ENCODE measurements at regions not wholly inside any gene's neighbourhood (a gene's known extent, or its start where the extent isn't known, plus 50 kb on each side); places are given as distances from the start of the nearest gene placed in this dataset.
A peak's percentile ranks its signal among the peaks of the same experiment; 100 is the strongest.

DNA sequence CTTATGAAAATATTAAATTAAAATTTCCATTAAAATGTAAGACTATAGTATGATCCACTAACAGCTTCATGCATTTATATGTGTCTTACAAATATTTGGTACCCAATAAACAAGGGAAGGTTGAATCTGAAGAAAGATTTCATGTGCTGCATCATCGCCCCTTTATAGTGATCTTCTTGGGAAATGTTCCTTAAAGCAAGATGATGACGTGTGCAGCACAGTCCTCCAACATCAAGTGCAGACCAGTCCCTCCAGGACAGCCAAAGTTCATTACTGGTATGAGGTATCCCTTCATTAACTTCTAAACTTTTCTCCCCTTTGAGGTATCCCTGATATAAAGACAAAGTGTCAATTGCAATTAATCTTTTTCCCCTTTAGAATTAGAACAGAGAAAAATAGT lies 567.0 kb downstream of the METTL15 start:
- no peak for TF ChIP-seq EZH2 (IDR thresholded peaks at IDR 0.05; ENCODE audit: insufficient read depth, poor library complexity, severe bottlenecking)
- no peak for TF ChIP-seq EZH2phosphoT487 (IDR thresholded peaks at IDR 0.05; ENCODE audit: insufficient read depth, low read depth)
- Histone ChIP-seq H4K20me1 (ENCODE audit: insufficient read depth) (no peaks in the 10 kb centered on the region), H3K27me3 (replicated peaks; ENCODE audit: insufficient read depth) (no peaks in the 10 kb centered on the region), H2AFZ (no peak overlapping the region), H3K4me2 (ENCODE audit: unreplicated experiment) (no peak overlapping the region), H3K36me3 (ENCODE audit: low read depth) (no peaks in the 10 kb centered on the region), H3K9me3 (ENCODE audit: low read depth) (no peaks in the 10 kb centered on the region), H3K79me2 (ENCODE audit: insufficient read depth) (no peaks in the 10 kb centered on the region), H3K9ac (no peak overlapping the region), H3K27ac (no peak overlapping the region), H3K4me1 (ENCODE audit: insufficient read depth) (peaks cover 35% of the 10 kb centered on the region), H3K4me3 (no peak overlapping the region), H3K9me2 (ENCODE audit: insufficient read depth) (0 out of 2 replicates have a peak, but pooled peaks cover 4% of the 10 kb centered on the region), H3F3A (ENCODE audit: insufficient read depth) (peaks cover 40% of the 10 kb centered on the region)
- WGBS, 2 experiments (ENCODE audit: low coverage in 1 of 2, low lambda C conversion rate in 2 of 2, missing lambda C conversion rate in 2 of 2), result 75 to 77% methylated on average over 2 of the region's 2 CpGs
- peak; percentile 11 for DNase-seq
- in situ Hi-C loops (cut with MboI), result loop anchor here (10.0 kb wide), 1 partner anchor 960 kb away; no protein-coding TSS in a partner anchor

DNA sequence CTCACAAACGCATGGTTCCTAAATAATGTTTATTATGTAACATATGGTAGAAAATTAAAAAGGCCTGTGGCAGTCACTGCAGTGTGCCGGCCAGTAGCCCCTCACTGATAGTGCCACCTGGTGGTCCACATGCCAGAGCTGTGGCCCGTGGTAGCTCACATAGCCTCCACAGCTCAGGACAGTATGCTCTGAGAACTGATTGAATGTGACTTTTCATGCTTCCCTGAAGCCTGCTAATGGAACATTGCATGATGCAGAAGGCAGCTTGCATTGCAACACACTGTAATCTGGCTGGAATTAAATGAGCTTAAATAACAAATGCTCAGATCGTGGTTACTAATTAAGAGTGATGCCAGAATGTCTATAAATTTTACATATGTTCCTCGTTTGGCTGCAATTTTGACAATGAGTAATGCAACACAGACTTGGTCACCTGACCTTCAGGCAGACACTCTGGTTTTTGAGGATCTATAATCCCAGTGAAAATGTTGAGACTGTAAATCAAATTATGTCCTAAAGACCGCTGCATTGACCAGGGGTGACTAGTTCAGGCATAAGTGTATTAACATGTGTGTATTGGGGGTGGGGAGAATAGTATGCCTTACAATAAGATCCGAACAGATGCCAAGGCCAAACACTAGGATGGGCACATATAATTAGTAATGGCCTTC lies 566.4 kb downstream of the METTL15 start:
- peak; percentile 83 for DNase-seq
- Histone ChIP-seq H3K4me1 (ENCODE audit: insufficient read depth) (peaks cover 29% of the 10 kb centered on the region), H4K20me1 (ENCODE audit: insufficient read depth) (no peaks in the 10 kb centered on the region), H3F3A (ENCODE audit: insufficient read depth) (peaks cover 34% of the 10 kb centered on the region), H2AFZ (peak overlapping the region; percentile 69), H3K79me2 (ENCODE audit: insufficient read depth) (no peaks in the 10 kb centered on the region), H3K27me3 (replicated peaks; ENCODE audit: insufficient read depth) (no peaks in the 10 kb centered on the region), H3K9me2 (ENCODE audit: insufficient read depth) (0 out of 2 replicates have a peak, but pooled peaks cover 4% of the 10 kb centered on the region), H3K4me3 (peak overlapping the region; percentile 52), H3K36me3 (ENCODE audit: low read depth) (no peaks in the 10 kb centered on the region), H3K9me3 (ENCODE audit: low read depth) (no peaks in the 10 kb centered on the region), H3K4me2 (ENCODE audit: unreplicated experiment) (peak overlapping the region; percentile 78), H3K9ac (peak overlapping the region; percentile 51), H3K27ac (peak overlapping the region; percentile 69)
- 20 to 25% methylated on average over 7 of the region's 7 CpGs for WGBS, 2 experiments (ENCODE audit: low coverage in 1 of 2, low lambda C conversion rate in 2 of 2, missing lambda C conversion rate in 2 of 2)
- no peak for TF ChIP-seq EZH2 (IDR thresholded peaks at IDR 0.05; ENCODE audit: insufficient read depth, poor library complexity, severe bottlenecking)
- no peak for TF ChIP-seq EZH2phosphoT487 (IDR thresholded peaks at IDR 0.05; ENCODE audit: insufficient read depth, low read depth)
- in situ Hi-C loops (cut with MboI), result loop anchor here (10.0 kb wide), 1 partner anchor 960 kb away; no protein-coding TSS in a partner anchor

DNA sequence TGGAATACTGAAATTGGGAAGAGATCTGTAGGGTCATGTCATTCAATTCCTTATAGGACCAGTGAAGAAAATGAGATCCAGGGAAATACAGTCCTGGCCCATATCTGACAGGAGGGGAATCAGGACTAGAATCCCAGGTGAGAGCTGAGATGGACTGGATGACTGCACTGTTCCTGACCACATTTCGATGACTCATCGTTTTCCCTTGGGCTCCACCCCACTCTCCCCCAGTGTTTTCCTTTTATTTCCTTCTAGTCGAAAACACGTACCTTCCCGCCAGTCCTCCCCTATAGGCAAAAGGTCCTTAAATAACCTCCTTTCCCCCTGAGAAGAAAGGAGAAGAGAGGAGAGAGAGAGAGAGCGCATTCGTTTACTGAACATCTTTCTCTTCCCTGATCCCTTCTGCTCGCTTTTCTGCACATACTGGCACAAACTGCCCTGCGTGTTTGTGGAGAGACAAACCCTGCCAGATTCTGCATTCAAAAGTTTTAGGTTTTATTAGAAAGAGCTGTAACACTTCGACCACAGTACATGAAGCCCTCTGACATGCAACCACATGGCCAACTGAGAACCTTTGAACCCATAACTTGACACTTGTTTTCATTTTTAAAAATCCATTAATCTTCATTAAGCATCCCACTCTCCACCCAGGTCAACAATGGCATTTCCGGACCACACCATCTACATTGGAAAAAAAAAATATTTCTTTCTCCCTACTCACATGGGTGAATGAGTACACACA lies 565.7 kb downstream of the METTL15 start:
- H3F3A ChIP-seq (ENCODE audit: insufficient read depth), result peaks cover 27% of the 10 kb centered on the region
- in situ Hi-C loops (cut with MboI), result loop anchor here (10.0 kb wide), 1 partner anchor 959 kb away; no protein-coding TSS in a partner anchor
- 0 out of 2 replicates have a peak, but pooled peaks cover 7% of the 10 kb centered on the region for H3K9me2 ChIP-seq (ENCODE audit: insufficient read depth)
- peaks cover 22% of the 10 kb centered on the region for H3K4me1 ChIP-seq (ENCODE audit: insufficient read depth)
- no peaks in the 10 kb centered on the region for H3K36me3 ChIP-seq (ENCODE audit: low read depth)
- no peaks in the 10 kb centered on the region for H4K20me1 ChIP-seq (ENCODE audit: insufficient read depth)
- peak overlapping the region; percentile 78 for H3K4me2 ChIP-seq (ENCODE audit: unreplicated experiment)
- H3K9ac ChIP-seq, result peak overlapping the region; percentile 51
- H3K27ac ChIP-seq, result peak overlapping the region; percentile 69
- TF ChIP-seq EZH2 (IDR thresholded peaks at IDR 0.05; ENCODE audit: insufficient read depth, poor library complexity, severe bottlenecking), result no peak
- no peak for TF ChIP-seq EZH2phosphoT487 (IDR thresholded peaks at IDR 0.05; ENCODE audit: insufficient read depth, low read depth)
- H3K79me2 ChIP-seq (ENCODE audit: insufficient read depth), result no peaks in the 10 kb centered on the region
- no peaks in the 10 kb centered on the region for H3K9me3 ChIP-seq (ENCODE audit: low read depth)
- H3K4me3 ChIP-seq, result peak overlapping the region; percentile 52
- 2 to 7% methylated on average over 11 of the region's 11 CpGs for WGBS, 2 experiments (ENCODE audit: low coverage in 1 of 2, low lambda C conversion rate in 2 of 2, missing lambda C conversion rate in 2 of 2)
- peak overlapping the region; percentile 69 for H2AFZ ChIP-seq
- H3K27me3 ChIP-seq (replicated peaks; ENCODE audit: insufficient read depth), result no peaks in the 10 kb centered on the region
- DNase-seq, result peak; percentile 78

DNA sequence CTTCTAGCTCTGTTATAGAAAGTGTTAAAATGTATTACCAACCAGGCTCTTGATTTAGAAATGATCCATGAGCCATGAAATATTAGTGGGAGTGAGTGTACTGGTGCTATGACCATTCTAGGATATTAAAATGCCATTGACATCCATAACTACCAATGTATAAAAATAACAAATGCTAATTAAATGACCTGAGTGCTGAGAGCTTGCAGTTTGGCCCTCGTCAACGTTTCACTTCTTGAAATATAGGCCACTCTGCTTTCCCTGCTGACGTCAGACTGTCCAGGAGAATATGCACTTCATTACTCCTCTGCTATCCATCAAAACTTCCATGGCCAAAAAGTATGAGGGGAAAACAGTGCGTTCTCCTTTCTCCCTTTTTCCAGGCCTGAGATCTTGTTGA lies 563.1 kb downstream of the METTL15 start:
- Histone ChIP-seq H3F3A (ENCODE audit: insufficient read depth) (peaks cover 26% of the 10 kb centered on the region; the same call in 1 of the 2 replicates), H3K9me3 (ENCODE audit: low read depth) (no peaks in the 10 kb centered on the region), H3K36me3 (ENCODE audit: low read depth) (no peaks in the 10 kb centered on the region), H3K4me1 (ENCODE audit: insufficient read depth) (peaks cover 25% of the 10 kb centered on the region), H3K27me3 (replicated peaks; ENCODE audit: insufficient read depth) (no peaks in the 10 kb centered on the region), H3K4me2 (ENCODE audit: unreplicated experiment) (no peak overlapping the region), H3K79me2 (ENCODE audit: insufficient read depth) (no peaks in the 10 kb centered on the region), H3K9ac (no peak overlapping the region), H3K4me3 (no peak overlapping the region), H4K20me1 (ENCODE audit: insufficient read depth) (no peaks in the 10 kb centered on the region), H2AFZ (no peak overlapping the region), H3K9me2 (ENCODE audit: insufficient read depth) (0 out of 2 replicates have a peak, but pooled peaks cover 9% of the 10 kb centered on the region), H3K27ac (no peak overlapping the region)
- DNase-seq, result no peak
- no peak for TF ChIP-seq EZH2phosphoT487 (IDR thresholded peaks at IDR 0.05; ENCODE audit: insufficient read depth, low read depth)
- TF ChIP-seq EZH2 (IDR thresholded peaks at IDR 0.05; ENCODE audit: insufficient read depth, poor library complexity, severe bottlenecking), result no peak
- 75% methylated on average over 4 of the region's 4 CpGs for WGBS, 2 experiments (ENCODE audit: low coverage in 1 of 2, low lambda C conversion rate in 2 of 2, missing lambda C conversion rate in 2 of 2)
- in situ Hi-C loops (cut with MboI), result loop anchor here (10.0 kb wide), 1 partner anchor 956 kb away; no protein-coding TSS in a partner anchor
